ENCODE measurements at regions not wholly inside any gene's neighbourhood (a gene's known extent, or its start where the extent isn't known, plus 50 kb on each side); places are given as distances from the start of the nearest gene placed in this dataset.

- no peak for TF ChIP-seq CTCF (conservative IDR thresholded peaks at IDR 0.05)
- WGBS, 2 experiments (ENCODE audit: insufficient coverage in 1 of 2, insufficient read length in 1 of 2): 86 to 91% methylated on average over 4 to 8 of the region's 8 CpGs
- no peaks in the 10 kb centered on the region for H3K36me3 Mint-ChIP-seq (ENCODE audit: low read depth)
Measured at GRCh38 chr6:48213076-48213788, 102.2 kb upstream of the PTCHD4 start.

GRCh38 chr6:48212501-48212900, 101.5 kb upstream of the PTCHD4 start:
- 63 to 100% methylated on average over 1 to 3 of the region's 3 CpGs for WGBS, 2 experiments (ENCODE audit: insufficient coverage in 1 of 2, insufficient read length in 1 of 2)
- peaks cover 7% of the 10 kb centered on the region for H3K4me1 Mint-ChIP-seq
- peaks cover 67% of the 10 kb centered on the region for H3K27me3 Mint-ChIP-seq (ENCODE audit: insufficient read depth)

More at GRCh38 chr6:48213076-48213788, 102.2 kb upstream of the PTCHD4 start:
- Mint-ChIP-seq H3K27me3 (ENCODE audit: insufficient read depth) (peaks cover 72% of the 10 kb centered on the region), H3K27ac (no peak overlapping the region), H3K4me3 (no peak overlapping the region), H3K4me1 (peaks cover 13% of the 10 kb centered on the region), H3K9me3 (peaks cover 5% of the 10 kb centered on the region)
- no peak for DNase-seq
- Histone ChIP-seq H3K9ac (ENCODE audit: extremely low read depth, low read length, poor library complexity, severe bottlenecking) (no peak overlapping the region), H3K36me3 (ENCODE audit: control insufficient read depth, insufficient read depth, low read length) (no peaks in the 10 kb centered on the region), H3K27ac (ENCODE audit: low read depth, low read length) (no peak overlapping the region), H3K9me3 (ENCODE audit: control insufficient read depth, low read length) (peaks cover 49% of the 10 kb centered on the region), H3K4me3 (ENCODE audit: low read length) (no peak overlapping the region), H3K4me1 (ENCODE audit: control insufficient read depth, insufficient read depth, low read length) (no peaks in the 10 kb centered on the region), H3K27me3 (ENCODE audit: control insufficient read depth, insufficient read depth, low read length, poor library complexity, severe bottlenecking) (peaks cover 95% of the 10 kb centered on the region)

GRCh38 chr6:48206091-48206490, 95.1 kb upstream of the PTCHD4 start:
- Histone ChIP-seq H3K4me3 (ENCODE audit: low read length) (no peak overlapping the region), H3K9me3 (ENCODE audit: control insufficient read depth, low read length) (peaks cover 31% of the 10 kb centered on the region), H3K9ac (ENCODE audit: extremely low read depth, low read length, poor library complexity, severe bottlenecking) (no peak overlapping the region), H3K27me3 (ENCODE audit: control insufficient read depth, insufficient read depth, low read length, poor library complexity, severe bottlenecking) (peaks cover 62% of the 10 kb centered on the region), H3K36me3 (ENCODE audit: control insufficient read depth, insufficient read depth, low read length) (no peaks in the 10 kb centered on the region), H3K27ac (ENCODE audit: low read depth, low read length) (no peak overlapping the region), H3K4me1 (ENCODE audit: control insufficient read depth, insufficient read depth, low read length) (no peaks in the 10 kb centered on the region)
- H3K4me1 Mint-ChIP-seq: no peaks in the 10 kb centered on the region
- H3K27me3 Mint-ChIP-seq (ENCODE audit: insufficient read depth): peaks cover 37% of the 10 kb centered on the region
- TF ChIP-seq CTCF (conservative IDR thresholded peaks at IDR 0.05): no peak
- no peak overlapping the region for H3K27ac Mint-ChIP-seq
- no peak for DNase-seq
- no peaks in the 10 kb centered on the region for H3K36me3 Mint-ChIP-seq (ENCODE audit: low read depth)
- 93 to 100% methylated on average over 1 of the region's 1 CpG for WGBS, 2 experiments (ENCODE audit: insufficient coverage in 1 of 2, insufficient read length in 1 of 2)
- H3K9me3 Mint-ChIP-seq: peaks cover 30% of the 10 kb centered on the region
- H3K4me3 Mint-ChIP-seq: no peak overlapping the region

More at GRCh38 chr6:48212501-48212900, 101.5 kb upstream of the PTCHD4 start:
- peaks cover 95% of the 10 kb centered on the region for H3K27me3 ChIP-seq (ENCODE audit: control insufficient read depth, insufficient read depth, low read length, poor library complexity, severe bottlenecking)
- no peaks in the 10 kb centered on the region for H3K36me3 Mint-ChIP-seq (ENCODE audit: low read depth)
- H3K4me1 ChIP-seq (ENCODE audit: control insufficient read depth, insufficient read depth, low read length): no peaks in the 10 kb centered on the region
- H3K36me3 ChIP-seq (ENCODE audit: control insufficient read depth, insufficient read depth, low read length): no peaks in the 10 kb centered on the region
- H3K4me3 ChIP-seq (ENCODE audit: low read length): no peak overlapping the region
- peaks cover 5% of the 10 kb centered on the region for H3K9me3 Mint-ChIP-seq
- peaks cover 45% of the 10 kb centered on the region for H3K9me3 ChIP-seq (ENCODE audit: control insufficient read depth, low read length)
- H3K9ac ChIP-seq (ENCODE audit: extremely low read depth, low read length, poor library complexity, severe bottlenecking): no peak overlapping the region
- no peak for TF ChIP-seq CTCF (conservative IDR thresholded peaks at IDR 0.05)
- no peak overlapping the region for H3K27ac ChIP-seq (ENCODE audit: low read depth, low read length)
- DNase-seq: no peak
- H3K4me3 Mint-ChIP-seq: no peak overlapping the region
- no peak overlapping the region for H3K27ac Mint-ChIP-seq

All from endodermal cell (in vitro differentiated cells).